GM06990 (cell line): ENCODE measurements at regions not wholly inside any gene's neighbourhood (a gene's known extent, or its start where the extent isn't known, plus 50 kb on each side); places are given as distances from the start of the nearest gene placed in this dataset.

Experiments used
- DNase-seq: peaks from one replicate; pipeline ENCODE4 v3.0.0-alpha.2; 2011; ENCODE audit not compliant: insufficient read length; ENCODE audit errors: extremely low read depth
- H3K27me3 ChIP-seq: replicated peaks from 2 replicates; pipeline ENCODE4 v1.6.0; 2011; ENCODE audit warnings: low read length; ENCODE audit not compliant: control insufficient read depth, insufficient read depth
- H3K36me3 ChIP-seq: 2 replicates; pipeline ENCODE4 v1.5.1; 2011; ENCODE audit warnings: low read length; ENCODE audit not compliant: control insufficient read depth, insufficient read depth
- H3K4me3 ChIP-seq: replicated peaks from 2 replicates; pipeline ENCODE4 v1.5.1; 2011; ENCODE audit warnings: low read depth, mild to moderate bottlenecking, control low read depth, low read length
- TF ChIP-seq, protein P1 (sequence below): IDR thresholded peaks from 2 replicates; pipeline ENCODE4 v1.5.1; 2011; ENCODE audit warnings: low read length, control low read depth, mild to moderate bottlenecking, inconsistent platforms; ENCODE audit not compliant: insufficient read depth, poor library complexity, severe bottlenecking

DNA sequence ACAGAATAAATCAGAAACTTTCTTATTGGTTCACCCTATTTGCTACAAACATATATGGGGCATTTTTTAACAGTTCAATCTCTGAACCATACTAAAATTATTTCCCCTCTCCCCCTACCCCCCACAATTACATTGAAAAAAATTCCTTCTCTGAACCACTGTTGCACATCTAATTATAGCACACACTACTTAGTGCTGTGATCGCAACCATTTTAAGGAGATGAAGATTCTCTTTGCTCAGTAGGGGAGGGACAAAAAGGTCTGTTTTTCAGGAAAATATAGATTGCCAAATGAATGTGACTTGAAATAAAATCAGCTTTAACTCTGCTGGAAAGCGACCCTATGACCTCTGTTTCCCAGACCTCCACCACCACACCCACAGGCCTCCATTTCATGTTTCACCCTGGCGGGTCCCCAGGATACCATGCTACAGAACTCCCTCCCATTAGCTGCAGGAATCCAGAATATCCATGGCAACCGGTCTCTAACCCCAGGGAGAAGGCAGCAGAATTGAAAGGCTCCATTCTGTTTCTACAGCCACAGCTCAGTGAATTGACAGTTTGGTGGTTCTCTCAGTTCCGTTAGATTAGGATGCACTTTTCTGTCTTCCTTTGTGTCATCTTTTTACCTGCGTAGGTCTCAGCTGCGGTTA, 286.3 kb downstream of the TBC1D4 start:
- H3K36me3 ChIP-seq: no peaks in the 10 kb centered on the region
- H3K4me3 ChIP-seq: no peak overlapping the region
- no peak for DNase-seq
- H3K27me3 ChIP-seq: no peaks in the 10 kb centered on the region
- TF ChIP-seq, protein P1, sequence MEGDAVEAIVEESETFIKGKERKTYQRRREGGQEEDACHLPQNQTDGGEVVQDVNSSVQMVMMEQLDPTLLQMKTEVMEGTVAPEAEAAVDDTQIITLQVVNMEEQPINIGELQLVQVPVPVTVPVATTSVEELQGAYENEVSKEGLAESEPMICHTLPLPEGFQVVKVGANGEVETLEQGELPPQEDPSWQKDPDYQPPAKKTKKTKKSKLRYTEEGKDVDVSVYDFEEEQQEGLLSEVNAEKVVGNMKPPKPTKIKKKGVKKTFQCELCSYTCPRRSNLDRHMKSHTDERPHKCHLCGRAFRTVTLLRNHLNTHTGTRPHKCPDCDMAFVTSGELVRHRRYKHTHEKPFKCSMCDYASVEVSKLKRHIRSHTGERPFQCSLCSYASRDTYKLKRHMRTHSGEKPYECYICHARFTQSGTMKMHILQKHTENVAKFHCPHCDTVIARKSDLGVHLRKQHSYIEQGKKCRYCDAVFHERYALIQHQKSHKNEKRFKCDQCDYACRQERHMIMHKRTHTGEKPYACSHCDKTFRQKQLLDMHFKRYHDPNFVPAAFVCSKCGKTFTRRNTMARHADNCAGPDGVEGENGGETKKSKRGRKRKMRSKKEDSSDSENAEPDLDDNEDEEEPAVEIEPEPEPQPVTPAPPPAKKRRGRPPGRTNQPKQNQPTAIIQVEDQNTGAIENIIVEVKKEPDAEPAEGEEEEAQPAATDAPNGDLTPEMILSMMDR: no peak

- no peaks in the 10 kb centered on the region for H3K36me3 ChIP-seq
- no peak overlapping the region for H3K4me3 ChIP-seq
- H3K27me3 ChIP-seq: no peaks in the 10 kb centered on the region
- TF ChIP-seq, protein P1: no peak
- DNase-seq: no peak
Measured at GRCh38 chr13:75194717-75195462, 287.1 kb downstream of the TBC1D4 start.

GRCh38 chr13:75186379-75186778, 295.6 kb downstream of the TBC1D4 start:
- Histone ChIP-seq H3K36me3 (no peaks in the 10 kb centered on the region), H3K27me3 (no peaks in the 10 kb centered on the region; the same call in 1 of the 2 replicates), H3K4me3 (no peak overlapping the region)
- DNase-seq: no peak
- TF ChIP-seq, protein P1: no peak

- DNase-seq: no peak
- TF ChIP-seq, protein P1: no peak
- H3K36me3 ChIP-seq: no peaks in the 10 kb centered on the region
- H3K4me3 ChIP-seq: no peak overlapping the region
- H3K27me3 ChIP-seq: no peaks in the 10 kb centered on the region
Measured at GRCh38 chr13:75181906-75182305, 300.1 kb downstream of the TBC1D4 start.

- no peak for DNase-seq
- Histone ChIP-seq H3K36me3 (no peaks in the 10 kb centered on the region), H3K4me3 (no peak overlapping the region), H3K27me3 (no peaks in the 10 kb centered on the region)
- TF ChIP-seq, protein P1: no peak
Measured at GRCh38 chr13:75180805-75181455, 301.0 kb downstream of the TBC1D4 start.
